Osteocyte (in vitro differentiated cells): ENCODE measurements at regions not wholly inside any gene's neighbourhood (a gene's known extent, or its start where the extent isn't known, plus 50 kb on each side); places are given as distances from the start of the nearest gene placed in this dataset.

Source experiments
- DNase-seq: peaks from one replicate; pipeline ENCODE4 v3.0.0; 2021; ENCODE audit warnings: mixed read lengths; ENCODE audit not compliant: unreplicated experiment; ENCODE audit errors: extremely low spot score
- H3K27ac Mint-ChIP-seq: one replicate; pipeline ENCODE4 v1.8.0; 2021; ENCODE audit warnings: mild to moderate bottlenecking, mixed read lengths; ENCODE audit not compliant: unreplicated experiment
- H3K27me3 Mint-ChIP-seq: one replicate; pipeline ENCODE4 v1.8.0; 2021; ENCODE audit warnings: mixed read lengths; ENCODE audit not compliant: unreplicated experiment
- H3K36me3 Mint-ChIP-seq: one replicate; pipeline ENCODE4 v1.8.0; 2021; ENCODE audit warnings: mixed read lengths; ENCODE audit not compliant: unreplicated experiment
- H3K4me1 Mint-ChIP-seq: one replicate; pipeline ENCODE4 v1.8.0; 2021; ENCODE audit warnings: mixed read lengths; ENCODE audit not compliant: unreplicated experiment
- H3K4me3 Mint-ChIP-seq: one replicate; pipeline ENCODE4 v1.8.0; 2021; ENCODE audit warnings: mild to moderate bottlenecking, moderate library complexity, mixed read lengths; ENCODE audit not compliant: unreplicated experiment
- H3K9me3 Mint-ChIP-seq: one replicate; pipeline ENCODE4 v1.8.0; 2021; ENCODE audit warnings: mixed read lengths; ENCODE audit not compliant: unreplicated experiment
- TF ChIP-seq, protein P1 (sequence below): fragments of 200-600 bp; sonication (generic); IDR thresholded peaks from 2 replicates; pipeline ENCODE4 v1.5.0; 2021; ENCODE audit warnings: antibody characterized with exemption, mild to moderate bottlenecking, moderate library complexity

- H3K9me3 Mint-ChIP-seq: no peaks in the 10 kb centered on the region
- no peaks in the 10 kb centered on the region for H3K4me1 Mint-ChIP-seq
- DNase-seq: no peak
- no peak overlapping the region for H3K4me3 Mint-ChIP-seq
- no peaks in the 10 kb centered on the region for H3K36me3 Mint-ChIP-seq
- TF ChIP-seq, protein P1, sequence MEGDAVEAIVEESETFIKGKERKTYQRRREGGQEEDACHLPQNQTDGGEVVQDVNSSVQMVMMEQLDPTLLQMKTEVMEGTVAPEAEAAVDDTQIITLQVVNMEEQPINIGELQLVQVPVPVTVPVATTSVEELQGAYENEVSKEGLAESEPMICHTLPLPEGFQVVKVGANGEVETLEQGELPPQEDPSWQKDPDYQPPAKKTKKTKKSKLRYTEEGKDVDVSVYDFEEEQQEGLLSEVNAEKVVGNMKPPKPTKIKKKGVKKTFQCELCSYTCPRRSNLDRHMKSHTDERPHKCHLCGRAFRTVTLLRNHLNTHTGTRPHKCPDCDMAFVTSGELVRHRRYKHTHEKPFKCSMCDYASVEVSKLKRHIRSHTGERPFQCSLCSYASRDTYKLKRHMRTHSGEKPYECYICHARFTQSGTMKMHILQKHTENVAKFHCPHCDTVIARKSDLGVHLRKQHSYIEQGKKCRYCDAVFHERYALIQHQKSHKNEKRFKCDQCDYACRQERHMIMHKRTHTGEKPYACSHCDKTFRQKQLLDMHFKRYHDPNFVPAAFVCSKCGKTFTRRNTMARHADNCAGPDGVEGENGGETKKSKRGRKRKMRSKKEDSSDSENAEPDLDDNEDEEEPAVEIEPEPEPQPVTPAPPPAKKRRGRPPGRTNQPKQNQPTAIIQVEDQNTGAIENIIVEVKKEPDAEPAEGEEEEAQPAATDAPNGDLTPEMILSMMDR: no peak
- H3K27me3 Mint-ChIP-seq: no peaks in the 10 kb centered on the region
- H3K27ac Mint-ChIP-seq: no peak overlapping the region
Measured at GRCh38 chr13:103598671-103599070, 532.5 kb upstream of the SLC10A2 start.

DNA sequence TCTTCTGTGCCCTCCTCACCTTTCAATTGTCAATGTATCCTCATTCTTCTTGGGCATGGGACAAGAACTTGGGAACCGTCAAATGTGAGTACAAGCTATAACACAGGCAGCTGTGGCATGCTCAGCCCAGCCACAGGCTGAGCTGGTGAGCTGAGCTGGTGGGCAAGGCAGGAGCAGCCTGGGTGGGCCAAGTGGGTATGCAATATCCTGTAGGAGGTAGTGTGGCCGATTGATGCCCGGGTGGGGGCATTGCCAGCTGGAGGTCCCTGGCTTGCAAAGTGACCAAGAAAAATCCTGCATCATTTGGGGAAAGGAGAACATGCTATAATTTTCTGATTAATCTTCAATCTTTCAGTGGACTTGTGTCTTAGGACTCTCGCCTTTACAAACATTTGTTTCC, 507.2 kb upstream of the SLC10A2 start:
- Mint-ChIP-seq H3K4me1 (peaks cover 37% of the 10 kb centered on the region), H3K27me3 (no peaks in the 10 kb centered on the region), H3K27ac (no peak overlapping the region), H3K9me3 (peaks cover 15% of the 10 kb centered on the region), H3K4me3 (no peak overlapping the region), H3K36me3 (peaks cover 3% of the 10 kb centered on the region)
- DNase-seq: no peak
- TF ChIP-seq, protein P1: no peak

GRCh38 chr13:103568314-103568713, 502.1 kb upstream of the SLC10A2 start:
- H3K27ac Mint-ChIP-seq: no peak overlapping the region
- DNase-seq: no peak
- H3K9me3 Mint-ChIP-seq: peaks cover 4% of the 10 kb centered on the region
- H3K36me3 Mint-ChIP-seq: peaks cover 3% of the 10 kb centered on the region
- no peak overlapping the region for H3K4me3 Mint-ChIP-seq
- TF ChIP-seq, protein P1: no peak
- H3K27me3 Mint-ChIP-seq: no peaks in the 10 kb centered on the region
- peaks cover 20% of the 10 kb centered on the region for H3K4me1 Mint-ChIP-seq

DNA sequence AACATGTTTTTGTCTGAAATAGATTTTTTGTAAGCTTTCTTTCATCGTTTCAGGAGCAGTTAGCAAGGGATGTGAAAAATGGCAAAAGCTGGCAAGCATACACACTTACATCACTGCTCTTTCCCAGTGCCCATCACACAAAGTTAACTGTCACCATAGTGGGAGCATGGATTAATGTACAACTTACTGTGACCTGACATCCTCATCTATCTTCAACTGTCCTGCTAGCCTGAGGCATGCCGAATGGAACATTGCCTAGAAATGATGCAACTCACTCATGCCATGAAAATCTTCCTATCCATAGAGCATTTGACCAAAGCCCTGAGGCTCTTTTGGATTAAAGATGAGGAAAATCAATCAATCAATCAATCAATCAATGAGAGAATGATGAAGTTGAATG, 491.7 kb upstream of the SLC10A2 start:
- no peaks in the 10 kb centered on the region for H3K36me3 Mint-ChIP-seq
- H3K4me3 Mint-ChIP-seq: no peak overlapping the region
- TF ChIP-seq, protein P1: no peak
- DNase-seq: no peak
- H3K4me1 Mint-ChIP-seq: no peaks in the 10 kb centered on the region
- peaks cover 17% of the 10 kb centered on the region for H3K9me3 Mint-ChIP-seq
- H3K27me3 Mint-ChIP-seq: no peaks in the 10 kb centered on the region
- no peak overlapping the region for H3K27ac Mint-ChIP-seq

- no peak for DNase-seq
- Mint-ChIP-seq H3K36me3 (no peaks in the 10 kb centered on the region), H3K27ac (no peak overlapping the region), H3K27me3 (no peaks in the 10 kb centered on the region), H3K4me1 (no peaks in the 10 kb centered on the region), H3K4me3 (no peak overlapping the region), H3K9me3 (peaks cover 7% of the 10 kb centered on the region)
- TF ChIP-seq, protein P1: no peak
Measured at GRCh38 chr13:103556681-103557080, 490.5 kb upstream of the SLC10A2 start.
